K562 (cell line): ENCODE measurements at regions not wholly inside any gene's neighbourhood (a gene's known extent, or its start where the extent isn't known, plus 50 kb on each side); places are given as distances from the start of the nearest gene placed in this dataset.

ENCODE experiments used
- ATAC-seq: fragments of 200-7000 bp; cut with Tn5 transposase; 3 replicates; pipeline ENCODE4 v1.9.1; 2020; ENCODE audit warnings: moderate library complexity
- BruUV-seq: library from RNA; stranded (reverse); fragments of 400-500 nt; replicated peaks from 2 replicates; lab custom pipeline; 2021; lab: Mats Ljungman, UMichigan
- CTCF ChIA-PET: fragments of 300-600 bp; formaldehyde crosslinking; extraction: SDS; loops from one replicate; lab custom pipeline; 2021; ENCODE audit warnings: low intra/inter-chr PET ratio; lab: Yijun Ruan, JAX
- POLR2A ChIA-PET: fragments of 300-600, 350-650 bp; sonication (Branson Sonifier 250); formaldehyde crosslinking; extraction: SDS; loops from one replicate; lab custom pipeline; 2021; ENCODE audit warnings: antibody characterized with exemption, inconsistent platforms; lab: Yijun Ruan, JAX
- DNase-seq, 4 experiments: peaks; one replicate each; pipeline versions ENCODE4 v3.0.0 to v3.0.0-alpha.2; 2011 to 2018; ENCODE audit warnings: low spot score in 3 of 4, mixed read lengths in 3 of 4; ENCODE audit errors: extremely low read depth in 1 of 4
- FAIRE-seq: peaks from 2 replicates; lab custom pipeline; 2011; peaks lifted over from hg19 to GRCh38; lab: Jason Lieb, UNC
- H2AFZ ChIP-seq: 2 replicates; pipeline ENCODE4 v1.6.0; 2011; ENCODE audit warnings: low read depth, low read length, control low read depth, inconsistent platforms
- H3K27ac ChIP-seq: fragments of 200-600 bp; 3 replicates; pipeline ENCODE4 v1.8.0; 2011; ENCODE audit warnings: low read depth, mild to moderate bottlenecking, control low read depth, inconsistent platforms, low read length, moderate library complexity, mixed read lengths; ENCODE audit errors: extremely low read depth
- H3K27me3 ChIP-seq, 2 experiments: fragments of 300-600 bp in 1 of 2; 2 replicates in 1 of 2; 3 replicates in 1 of 2; pipeline versions ENCODE4 v1.6.0 to v1.8.0; 2011; ENCODE audit warnings: inconsistent platforms in 2 of 2, low read length in 2 of 2, mild to moderate bottlenecking in 1 of 2, mixed read lengths in 1 of 2, moderate library complexity in 1 of 2; ENCODE audit not compliant: control insufficient read depth in 2 of 2, insufficient read depth in 2 of 2
- H3K36me3 ChIP-seq: fragments of 300-600 bp; 3 replicates; pipeline ENCODE4 v1.8.0; 2011; ENCODE audit warnings: mild to moderate bottlenecking, low read length, inconsistent platforms; ENCODE audit not compliant: control insufficient read depth, insufficient read depth
- H3K4me1 ChIP-seq, 2 experiments: fragments of 200-600 bp in 1 of 2; replicated peaks in 1 of 2; 2 replicates in 1 of 2; 3 replicates in 1 of 2; pipeline versions ENCODE4 v1.5.1 to v1.8.0; 2011; ENCODE audit warnings: inconsistent platforms in 2 of 2, low read length in 2 of 2, mild to moderate bottlenecking in 1 of 2, mixed read lengths in 1 of 2, moderate library complexity in 1 of 2; ENCODE audit not compliant: control insufficient read depth in 2 of 2, insufficient read depth in 2 of 2
- H3K4me2 ChIP-seq: 2 replicates; pipeline ENCODE4 v1.6.1; 2011; ENCODE audit warnings: low read length, control low read depth, inconsistent platforms, mixed read lengths; ENCODE audit not compliant: insufficient read depth
- H3K4me3 ChIP-seq: fragments of 200-600 bp; sonication (generic), shearing (Covaris generic); 2 replicates; pipeline ENCODE4 v1.5.1; 2016; ENCODE audit warnings: control low read depth, inconsistent platforms
- H3K79me2 ChIP-seq: fragments of 200-600 bp; 3 replicates; pipeline ENCODE4 v1.8.0; 2011; ENCODE audit warnings: low read length, inconsistent platforms; ENCODE audit not compliant: control insufficient read depth, insufficient read depth
- H3K9ac ChIP-seq, 2 experiments: 2 replicates each; pipeline versions ENCODE4 v1.6.0 to v1.6.1; 2011; ENCODE audit warnings: low read depth in 2 of 2, low read length in 2 of 2, control low read depth in 1 of 2, inconsistent platforms in 1 of 2, mild to moderate bottlenecking in 1 of 2, mixed read lengths in 1 of 2; ENCODE audit not compliant: insufficient read depth in 1 of 2
- H3K9me1 ChIP-seq: one replicate; pipeline ENCODE4 v1.6.0; 2011; ENCODE audit warnings: inconsistent platforms, mild to moderate bottlenecking, low read length, moderate library complexity; ENCODE audit not compliant: control insufficient read depth, insufficient read depth
- H3K9me3 ChIP-seq: replicated peaks from 2 replicates; pipeline ENCODE4 v1.5.1; 2011; ENCODE audit warnings: low read depth, low read length, inconsistent platforms; ENCODE audit not compliant: control insufficient read depth, insufficient read depth
- H4K20me1 ChIP-seq: replicated peaks from 2 replicates; pipeline ENCODE4 v1.6.1; 2011; ENCODE audit warnings: low read length, inconsistent platforms, mixed read lengths; ENCODE audit not compliant: control insufficient read depth, insufficient read depth
- ADNP ChIP-seq: fragments of 200-800 bp; sonication (Bioruptor generic); IDR thresholded peaks from 2 replicates; pipeline ENCODE4 v1.6.1; 2016; ENCODE audit warnings: missing genetic modification characterization, missing compliant biosample characterization
- CHD7 ChIP-seq: fragments of 200-600 bp; sonication (generic); IDR thresholded peaks from one replicate; pipeline ENCODE4 v1.6.1; 2012; ENCODE audit warnings: mild to moderate bottlenecking, low read depth, low read length, inconsistent platforms
- HDGF ChIP-seq: fragments of 450-650 bp; IDR thresholded peaks from 2 replicates; pipeline ENCODE4 v1.6.1; 2016
- MAZ ChIP-seq, 2 experiments: fragments of 450-650 bp in 1 of 2; sonication (generic) in 1 of 2; formaldehyde crosslinking; IDR thresholded peaks in 1 of 2; conservative IDR thresholded peaks in 1 of 2; 2 replicates each; pipeline versions ENCODE4 v1.4.0 to v1.5.0; 2020; ENCODE audit warnings: mild to moderate bottlenecking in 1 of 2, missing genetic modification reagents in 1 of 2
- MBD2 ChIP-seq: sonication (generic); IDR thresholded peaks from 2 replicates; pipeline ENCODE4 v1.6.1; 2016; ENCODE audit warnings: low read depth, borderline replicate concordance
- MNT ChIP-seq, 2 experiments: fragments of 450-650 bp; conservative IDR thresholded peaks; 2 replicates each; pipeline ENCODE4 v1.6.1; 2017; ENCODE audit warnings: mild to moderate bottlenecking in 2 of 2, moderate library complexity in 2 of 2
- MTF1 ChIP-seq: fragments of 250-450 bp; sonication (Bioruptor Pico); IDR thresholded peaks from 2 replicates; pipeline ENCODE4 v1.9.0; 2021; ENCODE audit warnings: moderate library complexity, mild to moderate bottlenecking, inconsistent platforms, borderline replicate concordance
- ZNF778 ChIP-seq: fragments of 450-650 bp; formaldehyde crosslinking; IDR thresholded peaks from 2 replicates; pipeline ENCODE4 v1.4.0; 2020; ENCODE audit warnings: mild to moderate bottlenecking, moderate library complexity
- WGBS: fragments of 100-300 bp; shearing (Covaris generic); methylation state at CpG from one replicate; pipeline ENCODE4 v1.1.6; 2016; ENCODE audit warnings: low coverage, mixed read lengths; ENCODE audit not compliant: insufficient coverage; ENCODE audit errors: missing lambda C conversion rate; 5-methylcytosine and 5-hydroxymethylcytosine counted together
- in situ Hi-C: fragments of 300-500 bp; cut with MboI; formaldehyde crosslinking; loops from 4 replicates; pipeline ENCODE4 v1.15.0; 2018; ENCODE audit warnings: inconsistent platforms, mixed read lengths
- intact Hi-C: fragments of 100-400 bp; cut with micrococcal nuclease; formaldehyde crosslinking; loops from 2 replicates; pipeline ENCODE4 v1.14.2; 2022

- FAIRE-seq (no peak), ATAC-seq (no peak), DNase-seq (no peak)
- 0% methylated on average over 5 of the region's 6 CpGs for WGBS
- H3K9me1 ChIP-seq = no peaks in the 10 kb centered on the region
- H3K79me2 ChIP-seq = no peaks in the 10 kb centered on the region
- ChIA-PET POLR2A (no interaction called here), CTCF (no interaction called here)
- no peak overlapping the region for H3K9ac ChIP-seq
- H3K4me3 ChIP-seq = no peak overlapping the region
- H4K20me1 ChIP-seq = 0 out of 2 replicates have a peak, but pooled peaks cover under 1% of the 10 kb centered on the region
- no peaks in the 10 kb centered on the region for H3K36me3 ChIP-seq
- no TSS peak for BruUV-seq
- H3K4me1 ChIP-seq = no peaks in the 10 kb centered on the region
- H3K4me2 ChIP-seq = no peak overlapping the region
- H3K27me3 ChIP-seq = peaks cover 0 to 2% of the 10 kb centered on the region in 2 experiments; a peak in 2 of 5 replicates
- in situ Hi-C loops (no loop called here), intact Hi-C loops (no loop called here)
- H3K27ac ChIP-seq = no peak overlapping the region
- no peaks in the 10 kb centered on the region for H3K9me3 ChIP-seq
- no peak overlapping the region for H2AFZ ChIP-seq
- TF ChIP-seq ZNF778 (CRISPR knock-in tag) (no peak), MBD2 (no peak), MAZ (CRISPR knock-in tag; conservative IDR thresholded peaks at IDR 0.05 in 1 of 2, IDR thresholded peaks at IDR 0.05 in 1 of 2) (no peak), ADNP (no peak), CHD7 (no peak), HDGF (no peak), MNT (conservative IDR thresholded peaks at IDR 0.05) (no peak), MTF1 (CRISPR knock-in tag) (no peak)
These were observed 718.1 kb upstream of the EEF2KMT start for GRCh38 chr16:5815570-5816237.
